ENCODE measurements at regions not wholly inside any gene's neighbourhood (a gene's known extent, or its start where the extent isn't known, plus 50 kb on each side); places are given as distances from the start of the nearest gene placed in this dataset.
"Not testable (repeated sequence)": the region's sequence is repeated elsewhere in the genome, so short reads cannot be mapped to it uniquely, and the experiment has no call there.

DNA sequence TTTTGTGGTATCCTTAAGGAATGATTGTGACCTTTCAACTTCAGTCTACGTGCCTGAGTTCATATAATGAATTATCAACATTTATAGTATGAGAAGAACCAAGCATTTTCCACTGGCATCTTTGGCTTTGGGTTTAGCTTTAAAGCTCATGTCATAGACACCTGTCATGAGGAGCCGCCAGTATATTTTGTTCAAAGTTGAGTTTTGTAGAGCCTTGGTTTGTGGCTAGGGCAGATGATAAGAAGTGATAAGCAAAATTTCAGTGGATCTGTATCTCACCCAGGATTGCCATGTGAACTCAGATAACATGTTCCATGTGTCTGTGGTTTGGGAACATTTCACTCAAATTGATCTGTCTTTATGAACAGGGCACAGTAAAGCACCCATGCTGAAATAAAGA, 873.2 kb downstream of the STPG2 start:
- DNase-seq (ENCODE audit: low spot score), result no peak
- Histone ChIP-seq H3K27ac (no peak overlapping the region), H3K4me3 (no peak overlapping the region)
- TF ChIP-seq, protein P1, sequence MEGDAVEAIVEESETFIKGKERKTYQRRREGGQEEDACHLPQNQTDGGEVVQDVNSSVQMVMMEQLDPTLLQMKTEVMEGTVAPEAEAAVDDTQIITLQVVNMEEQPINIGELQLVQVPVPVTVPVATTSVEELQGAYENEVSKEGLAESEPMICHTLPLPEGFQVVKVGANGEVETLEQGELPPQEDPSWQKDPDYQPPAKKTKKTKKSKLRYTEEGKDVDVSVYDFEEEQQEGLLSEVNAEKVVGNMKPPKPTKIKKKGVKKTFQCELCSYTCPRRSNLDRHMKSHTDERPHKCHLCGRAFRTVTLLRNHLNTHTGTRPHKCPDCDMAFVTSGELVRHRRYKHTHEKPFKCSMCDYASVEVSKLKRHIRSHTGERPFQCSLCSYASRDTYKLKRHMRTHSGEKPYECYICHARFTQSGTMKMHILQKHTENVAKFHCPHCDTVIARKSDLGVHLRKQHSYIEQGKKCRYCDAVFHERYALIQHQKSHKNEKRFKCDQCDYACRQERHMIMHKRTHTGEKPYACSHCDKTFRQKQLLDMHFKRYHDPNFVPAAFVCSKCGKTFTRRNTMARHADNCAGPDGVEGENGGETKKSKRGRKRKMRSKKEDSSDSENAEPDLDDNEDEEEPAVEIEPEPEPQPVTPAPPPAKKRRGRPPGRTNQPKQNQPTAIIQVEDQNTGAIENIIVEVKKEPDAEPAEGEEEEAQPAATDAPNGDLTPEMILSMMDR (IDR thresholded peaks at IDR 0.05), result no peak

DNA sequence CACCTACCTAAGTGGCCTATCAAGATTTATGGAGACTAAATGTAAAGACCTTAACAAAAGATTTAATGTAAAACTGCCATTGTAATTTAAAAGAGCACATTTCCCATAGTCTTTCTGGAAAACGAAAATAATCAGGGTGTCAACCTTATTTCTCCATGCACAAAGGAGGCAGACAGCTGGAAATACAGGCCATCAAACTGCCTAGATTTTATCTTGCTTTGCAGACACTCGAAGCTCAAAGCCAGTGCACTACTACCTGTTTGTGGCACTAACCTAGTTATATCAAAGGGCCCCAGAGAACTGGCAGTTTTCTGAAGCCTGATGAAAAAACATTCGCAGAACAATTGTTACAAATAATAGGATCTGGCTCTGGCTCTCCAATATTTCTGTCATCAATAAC, 863.9 kb downstream of the STPG2 start:
- H3K4me3 ChIP-seq, result no peak overlapping the region
- TF ChIP-seq, protein P1 (IDR thresholded peaks at IDR 0.05), result no peak
- H3K27ac ChIP-seq, result no peak overlapping the region
- no peak for DNase-seq (ENCODE audit: low spot score)

DNA sequence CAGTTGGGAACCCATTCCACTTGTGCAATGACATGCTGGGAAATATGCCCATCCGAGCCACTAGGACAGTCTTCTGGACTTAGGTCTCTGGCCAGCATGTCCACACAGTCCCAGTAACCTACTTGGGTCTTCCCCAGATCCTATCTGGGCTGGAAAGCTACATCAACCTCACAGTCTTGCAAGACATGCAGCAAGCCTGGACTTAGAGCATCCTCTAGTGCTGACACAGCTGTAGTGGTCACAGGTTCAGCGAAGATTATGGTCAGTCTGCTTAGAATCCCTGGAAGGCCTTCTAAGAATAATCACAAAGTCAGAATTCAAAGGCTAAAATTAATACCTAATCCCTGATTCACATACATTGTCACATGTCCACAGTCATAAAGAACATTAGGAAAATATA, 842.7 kb downstream of the STPG2 start:
- no peak overlapping the region for H3K4me3 ChIP-seq
- DNase-seq (ENCODE audit: low spot score), result no peak
- TF ChIP-seq, protein P1 (IDR thresholded peaks at IDR 0.05), result no peak
- no peak overlapping the region for H3K27ac ChIP-seq

DNA sequence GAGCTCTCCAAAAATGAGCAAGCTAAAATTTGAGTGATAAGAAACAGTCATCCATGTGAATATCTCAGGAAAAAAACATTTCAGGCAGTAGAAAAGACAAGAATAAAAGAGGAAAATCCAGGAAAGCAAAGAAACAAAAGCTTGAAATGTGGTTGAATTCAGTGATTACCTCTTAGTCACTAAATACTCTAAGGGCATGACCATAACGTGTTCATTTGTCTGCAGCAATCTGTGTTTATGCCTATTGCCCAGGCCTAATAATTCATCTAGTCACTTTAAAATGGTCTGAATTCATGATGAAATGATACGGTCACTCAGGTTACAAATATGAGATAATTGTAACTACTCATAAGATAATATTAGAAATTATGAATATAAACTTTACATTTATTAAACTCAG, 837.9 kb downstream of the STPG2 start:
- TF ChIP-seq, protein P1 (IDR thresholded peaks at IDR 0.05), result no peak
- no peak for DNase-seq (ENCODE audit: low spot score)
- Histone ChIP-seq H3K27ac (no peak overlapping the region), H3K4me3 (no peak overlapping the region)

DNA sequence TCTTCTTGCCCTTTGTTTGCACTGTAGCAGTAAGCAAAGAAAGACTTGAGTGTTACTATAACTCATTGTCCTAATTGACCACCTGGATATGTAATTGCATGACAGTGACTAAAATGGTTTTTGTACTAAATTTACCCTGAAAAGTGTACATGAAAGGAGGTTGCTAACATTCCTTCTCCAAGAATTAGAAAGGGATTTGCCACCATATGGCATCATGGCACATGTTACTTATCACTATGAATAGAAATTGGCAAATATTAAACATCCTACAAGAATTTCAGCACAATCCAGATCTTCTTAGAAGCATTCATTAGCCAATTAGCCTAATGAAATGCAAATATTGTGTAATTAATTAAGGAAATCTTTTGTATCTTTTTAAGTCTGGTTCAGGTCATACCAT, 834.2 kb downstream of the STPG2 start:
- Histone ChIP-seq H3K27ac (no peak overlapping the region), H3K4me3 (no peak overlapping the region)
- DNase-seq (ENCODE audit: low spot score), result no peak
- TF ChIP-seq, protein P1 (IDR thresholded peaks at IDR 0.05), result no peak

DNA sequence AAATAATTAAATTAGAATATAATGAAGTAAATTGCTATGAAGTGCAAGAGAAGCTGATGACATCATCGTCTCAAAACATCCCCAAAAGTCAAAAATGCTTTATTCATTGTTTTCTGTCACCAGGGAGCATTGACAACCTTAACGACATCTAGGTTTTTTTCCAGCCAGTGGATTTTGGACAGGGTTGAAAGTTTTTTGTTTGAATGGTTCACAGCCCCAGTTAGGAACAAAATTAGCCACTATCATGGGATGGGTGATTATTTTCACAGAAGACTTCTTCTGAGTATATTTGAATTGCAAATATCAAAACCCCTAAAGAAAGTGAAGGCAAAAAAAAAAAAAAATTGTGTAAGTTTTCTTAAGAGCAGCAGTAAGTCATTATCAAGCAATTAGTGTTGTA, 826.1 kb downstream of the STPG2 start:
- H3K4me3 ChIP-seq, result no peak overlapping the region
- TF ChIP-seq, protein P1 (IDR thresholded peaks at IDR 0.05), result no peak

DNA sequence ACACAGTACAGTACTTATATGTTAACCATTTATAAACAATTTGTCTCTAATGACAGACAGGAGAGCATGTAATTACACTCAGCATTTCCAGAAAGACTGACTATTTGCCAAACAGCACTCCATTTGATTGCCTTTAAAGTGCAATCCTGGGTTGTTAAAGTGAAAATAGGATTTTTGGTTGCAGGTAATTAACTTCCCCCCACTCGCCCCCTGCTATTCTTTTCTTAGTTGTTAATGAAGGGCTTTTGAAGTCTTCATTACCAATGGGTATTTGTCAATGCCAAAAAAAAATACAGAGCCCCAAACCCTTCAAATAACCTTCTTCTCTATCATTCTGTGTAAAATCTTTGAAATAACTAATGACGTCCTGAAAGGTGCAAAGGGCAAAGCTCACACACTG, 825.6 kb downstream of the STPG2 start:
- Histone ChIP-seq H3K4me3 (no peak overlapping the region), H3K27ac (no peak overlapping the region)
- DNase-seq (ENCODE audit: low spot score), result no peak
- TF ChIP-seq, protein P1 (IDR thresholded peaks at IDR 0.05), result no peak

More for the DNA sequence above, 826.1 kb downstream of the STPG2 start:
- no peak overlapping the region for H3K27ac ChIP-seq
- no peak for DNase-seq (ENCODE audit: low spot score)

DNA sequence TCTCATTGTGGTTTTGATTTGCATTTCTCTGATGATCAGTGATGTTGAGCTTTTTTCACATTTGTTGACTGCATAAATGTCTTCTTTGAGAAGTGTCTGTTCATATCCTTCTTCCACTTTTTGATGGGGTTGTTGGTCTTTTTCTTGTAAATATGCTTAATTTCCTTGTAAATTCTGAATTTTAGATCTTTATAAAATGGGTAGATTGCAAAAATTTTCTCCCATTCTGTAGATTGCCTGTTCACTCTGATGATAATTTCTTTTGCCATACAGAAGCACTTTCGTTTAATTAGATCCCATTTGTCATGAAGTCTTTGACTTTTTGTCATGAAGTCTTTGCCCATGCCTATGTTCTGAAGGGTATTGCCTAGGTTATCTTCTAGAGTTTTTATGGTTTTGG, 817.5 kb downstream of the STPG2 start:
- not testable (repeated sequence) for DNase-seq (ENCODE audit: low spot score); H3K27ac ChIP-seq; H3K4me3 ChIP-seq

Data from coronary artery (tissue), 2 donors.